ENCODE measurements at regions not wholly inside any gene's neighbourhood (a gene's known extent, or its start where the extent isn't known, plus 50 kb on each side); places are given as distances from the start of the nearest gene placed in this dataset.
A peak's percentile ranks its signal among the peaks of the same experiment; 100 is the strongest.

DNA sequence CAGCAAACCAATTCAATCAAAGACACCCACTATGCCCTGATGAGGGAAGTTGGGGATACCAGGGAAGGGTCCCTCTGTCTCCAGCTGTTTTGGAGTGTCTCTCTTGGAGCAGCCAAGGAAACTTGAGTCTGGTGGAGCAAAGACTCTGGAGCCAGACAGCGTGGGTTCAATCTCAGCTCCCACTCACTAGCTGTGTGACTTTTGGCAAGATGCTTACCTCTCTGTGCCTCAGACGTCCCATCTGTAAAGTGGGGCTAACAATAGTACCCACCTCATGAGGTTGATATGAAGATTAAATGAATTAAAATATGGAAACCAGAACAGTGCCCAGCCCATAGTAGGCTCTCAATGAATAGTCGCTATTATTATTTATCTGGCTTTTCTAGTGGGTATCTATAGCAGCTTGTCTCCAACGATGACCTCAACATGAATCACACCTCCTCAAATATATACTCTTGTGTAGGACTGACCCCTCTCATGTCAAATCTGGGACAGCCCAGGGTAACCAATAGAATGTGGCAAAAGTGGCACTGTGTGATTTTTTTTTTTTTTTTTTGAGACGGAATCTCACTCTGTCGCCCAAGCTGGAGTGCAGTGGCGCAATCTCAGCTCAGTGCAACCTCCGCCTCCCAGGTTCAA, 99.2 kb upstream of the FOXP4 start:
- no peak for ATAC-seq
- no peak for TF ChIP-seq ISL1 (CRISPR knock-in tag; IDR thresholded peaks at IDR 0.05)
- TF ChIP-seq, protein P1, sequence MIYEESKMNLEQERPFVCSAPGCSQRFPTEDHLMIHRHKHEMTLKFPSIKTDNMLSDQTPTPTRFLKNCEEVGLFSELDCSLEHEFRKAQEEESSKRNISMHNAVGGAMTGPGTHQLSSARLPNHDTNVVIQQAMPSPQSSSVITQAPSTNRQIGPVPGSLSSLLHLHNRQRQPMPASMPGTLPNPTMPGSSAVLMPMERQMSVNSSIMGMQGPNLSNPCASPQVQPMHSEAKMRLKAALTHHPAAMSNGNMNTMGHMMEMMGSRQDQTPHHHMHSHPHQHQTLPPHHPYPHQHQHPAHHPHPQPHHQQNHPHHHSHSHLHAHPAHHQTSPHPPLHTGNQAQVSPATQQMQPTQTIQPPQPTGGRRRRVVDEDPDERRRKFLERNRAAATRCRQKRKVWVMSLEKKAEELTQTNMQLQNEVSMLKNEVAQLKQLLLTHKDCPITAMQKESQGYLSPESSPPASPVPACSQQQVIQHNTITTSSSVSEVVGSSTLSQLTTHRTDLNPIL (CRISPR knock-in tag; IDR thresholded peaks at IDR 0.05; ENCODE audit: low read depth) = no peak
- no peak for TF ChIP-seq ZFP30 (CRISPR knock-in tag; IDR thresholded peaks at IDR 0.05)
- TF ChIP-seq, protein P2, sequence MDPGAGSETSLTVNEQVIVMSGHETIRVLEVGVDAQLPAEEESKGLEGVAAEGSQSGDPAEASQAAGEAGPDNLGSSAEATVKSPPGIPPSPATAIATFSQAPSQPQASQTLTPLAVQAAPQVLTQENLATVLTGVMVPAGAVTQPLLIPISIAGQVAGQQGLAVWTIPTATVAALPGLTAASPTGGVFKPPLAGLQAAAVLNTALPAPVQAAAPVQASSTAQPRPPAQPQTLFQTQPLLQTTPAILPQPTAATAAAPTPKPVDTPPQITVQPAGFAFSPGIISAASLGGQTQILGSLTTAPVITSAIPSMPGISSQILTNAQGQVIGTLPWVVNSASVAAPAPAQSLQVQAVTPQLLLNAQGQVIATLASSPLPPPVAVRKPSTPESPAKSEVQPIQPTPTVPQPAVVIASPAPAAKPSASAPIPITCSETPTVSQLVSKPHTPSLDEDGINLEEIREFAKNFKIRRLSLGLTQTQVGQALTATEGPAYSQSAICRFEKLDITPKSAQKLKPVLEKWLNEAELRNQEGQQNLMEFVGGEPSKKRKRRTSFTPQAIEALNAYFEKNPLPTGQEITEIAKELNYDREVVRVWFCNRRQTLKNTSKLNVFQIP (CRISPR knock-in tag; IDR thresholded peaks at IDR 0.05; ENCODE audit: borderline replicate concordance, low read depth) = no peak
- no peak for TF ChIP-seq RARB (CRISPR knock-in tag; IDR thresholded peaks at IDR 0.05)
- TF ChIP-seq TCF4 (CRISPR knock-in tag; IDR thresholded peaks at IDR 0.05; ENCODE audit: borderline replicate concordance) = no peak

DNA sequence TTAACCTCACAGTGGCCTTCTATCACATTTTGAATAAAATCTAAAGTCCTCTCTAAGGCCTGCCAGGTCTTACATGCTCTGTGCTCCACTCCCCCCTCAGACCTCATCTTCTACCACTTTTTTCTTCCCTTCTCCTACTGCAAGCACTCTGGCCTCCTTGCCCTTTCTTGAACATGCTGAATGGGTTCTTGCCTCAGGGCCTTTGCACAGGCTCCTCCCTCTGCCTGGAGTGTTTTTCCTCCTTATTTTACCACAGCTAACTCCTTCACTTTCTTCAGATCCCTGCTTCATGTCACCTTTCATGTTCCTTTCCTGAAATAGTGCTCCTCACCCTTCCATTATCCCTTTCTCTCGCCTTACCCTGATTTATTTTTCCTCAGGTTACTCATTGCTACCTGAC, 97.9 kb upstream of the FOXP4 start:
- TF ChIP-seq TOX (CRISPR knock-in tag; IDR thresholded peaks at IDR 0.05; ENCODE audit: borderline replicate concordance) = no peak
- TF ChIP-seq OSR1 (CRISPR knock-in tag; IDR thresholded peaks at IDR 0.05) = no peak
- TF ChIP-seq ZFP3 (CRISPR knock-in tag; IDR thresholded peaks at IDR 0.05) = no peak
- no peak for TF ChIP-seq ZNF8 (CRISPR knock-in tag; IDR thresholded peaks at IDR 0.05)
- TF ChIP-seq ZNF70 (CRISPR knock-in tag; IDR thresholded peaks at IDR 0.05) = no peak
- TF ChIP-seq, protein P1 (CRISPR knock-in tag; IDR thresholded peaks at IDR 0.05; ENCODE audit: low read depth) = no peak
- TF ChIP-seq PPARA (CRISPR knock-in tag; IDR thresholded peaks at IDR 0.05; ENCODE audit: borderline replicate concordance) = no peak
- TF ChIP-seq ZNF565 (CRISPR knock-in tag; conservative IDR thresholded peaks at IDR 0.05; ENCODE audit: low read depth) = no peak
- no peak for TF ChIP-seq SNAI2 (CRISPR knock-in tag; IDR thresholded peaks at IDR 0.05)
- no peak for TF ChIP-seq ZFP30 (CRISPR knock-in tag; IDR thresholded peaks at IDR 0.05)

DNA sequence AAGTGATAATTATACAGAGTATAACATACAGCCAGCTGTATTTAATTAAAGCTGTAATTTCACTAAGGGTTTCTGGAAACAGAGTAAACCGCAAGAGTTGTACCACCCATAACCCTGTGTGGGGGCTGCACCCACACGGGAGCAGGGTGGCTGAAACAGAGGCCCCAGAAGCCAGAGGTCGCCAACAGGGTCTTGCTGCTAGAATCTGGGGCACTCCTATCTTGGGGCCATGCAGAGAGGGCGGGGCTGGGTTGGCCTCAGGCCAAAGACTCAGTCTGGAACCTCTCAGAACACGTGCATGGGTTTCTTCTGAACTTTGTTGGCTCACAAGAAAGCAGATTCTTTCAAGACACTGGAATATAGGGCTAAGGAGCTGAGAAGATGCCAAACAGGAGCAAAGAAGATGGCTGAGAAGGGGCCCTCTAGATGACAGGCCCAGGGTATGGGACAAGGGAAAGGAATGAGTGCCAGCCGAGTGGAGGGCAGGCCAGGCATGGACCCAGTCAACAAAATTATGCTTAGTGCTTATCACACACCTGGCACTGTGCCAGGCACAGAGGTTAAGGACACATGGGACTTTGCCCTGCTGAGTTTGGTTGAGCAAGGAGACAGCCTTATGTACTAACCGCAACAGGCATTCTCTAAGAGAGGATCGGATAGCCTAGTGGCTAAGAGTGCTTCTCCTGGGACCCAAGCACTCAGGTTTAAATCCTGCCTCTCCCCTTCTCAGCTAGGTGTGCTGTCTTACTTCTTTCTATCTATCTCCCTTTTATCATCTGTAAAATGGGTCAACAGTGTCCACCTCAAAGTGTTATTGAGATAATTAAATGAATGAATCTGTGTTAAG, 96.6 kb upstream of the FOXP4 start:
- no peak for TF ChIP-seq RARB (CRISPR knock-in tag; IDR thresholded peaks at IDR 0.05)
- no peak for TF ChIP-seq ZNF565 (CRISPR knock-in tag; conservative IDR thresholded peaks at IDR 0.05; ENCODE audit: low read depth)
- no peak for TF ChIP-seq PPARA (CRISPR knock-in tag; IDR thresholded peaks at IDR 0.05; ENCODE audit: borderline replicate concordance)
- TF ChIP-seq, protein P3, sequence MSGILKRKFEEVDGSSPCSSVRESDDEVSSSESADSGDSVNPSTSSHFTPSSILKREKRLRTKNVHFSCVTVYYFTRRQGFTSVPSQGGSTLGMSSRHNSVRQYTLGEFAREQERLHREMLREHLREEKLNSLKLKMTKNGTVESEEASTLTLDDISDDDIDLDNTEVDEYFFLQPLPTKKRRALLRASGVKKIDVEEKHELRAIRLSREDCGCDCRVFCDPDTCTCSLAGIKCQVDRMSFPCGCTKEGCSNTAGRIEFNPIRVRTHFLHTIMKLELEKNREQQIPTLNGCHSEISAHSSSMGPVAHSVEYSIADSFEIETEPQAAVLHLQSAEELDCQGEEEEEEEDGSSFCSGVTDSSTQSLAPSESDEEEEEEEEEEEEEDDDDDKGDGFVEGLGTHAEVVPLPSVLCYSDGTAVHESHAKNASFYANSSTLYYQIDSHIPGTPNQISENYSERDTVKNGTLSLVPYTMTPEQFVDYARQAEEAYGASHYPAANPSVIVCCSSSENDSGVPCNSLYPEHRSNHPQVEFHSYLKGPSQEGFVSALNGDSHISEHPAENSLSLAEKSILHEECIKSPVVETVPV (CRISPR knock-in tag; IDR thresholded peaks at IDR 0.05) = no peak
- no peak for TF ChIP-seq GLIS3 (CRISPR knock-in tag; IDR thresholded peaks at IDR 0.05)
- TF ChIP-seq, protein P2 (CRISPR knock-in tag; IDR thresholded peaks at IDR 0.05; ENCODE audit: borderline replicate concordance, low read depth) = no peak
- no peak for TF ChIP-seq CSDC2 (CRISPR knock-in tag; IDR thresholded peaks at IDR 0.05)
- TF ChIP-seq ZFP3 (CRISPR knock-in tag; IDR thresholded peaks at IDR 0.05) = no peak
- TF ChIP-seq, protein P1 (CRISPR knock-in tag; IDR thresholded peaks at IDR 0.05; ENCODE audit: low read depth) = no peak
- ATAC-seq = peak; percentile 59

More for the DNA sequence above, 97.9 kb upstream of the FOXP4 start:
- ATAC-seq = no peak

Data from SK-N-SH treated with all-trans-retinoic acid at 6 μM for 48 hours (cell line).